Panc1 (cell line): ENCODE measurements at regions not wholly inside any gene's neighbourhood (a gene's known extent, or its start where the extent isn't known, plus 50 kb on each side); places are given as distances from the start of the nearest gene placed in this dataset.

Source experiments
- ATAC-seq: fragments of 200-7000 bp; cut with Tn5 transposase; 2 replicates; pipeline ENCODE4 v1.9.1; 2020; ENCODE audit warnings: mild to moderate bottlenecking, moderate library complexity
- BruUV-seq: library from RNA; stranded (reverse); fragments of 400-500 nt; replicated peaks from 2 replicates; lab custom pipeline; 2021; lab: Mats Ljungman, UMichigan
- CTCF ChIA-PET: fragments of 300-600 bp; sonication (Branson Sonifier 250); formaldehyde crosslinking; loops from one replicate; lab custom pipeline; 2022; ENCODE audit warnings: antibody characterized with exemption; lab: Charles Lee
- POLR2A ChIA-PET: fragments of 300-600 bp; sonication (Branson Sonifier 250); formaldehyde crosslinking; loops from one replicate; lab custom pipeline; 2022; ENCODE audit warnings: antibody characterized with exemption; lab: Charles Lee
- DNase-seq: peaks from one replicate; pipeline ENCODE4 v3.0.0-alpha.2; 2010; ENCODE audit warnings: low read depth, low spot score
- H3K27ac ChIP-seq: 2 replicates; pipeline ENCODE4 v1.5.1; 2011; ENCODE audit warnings: mild to moderate bottlenecking, low read length, inconsistent platforms
- H3K27me3 ChIP-seq: fragments of 200-500 bp; sonication (Bioruptor generic); 2 replicates; pipeline ENCODE4 v1.6.0; 2014; ENCODE audit warnings: low read length, inconsistent platforms; ENCODE audit not compliant: control insufficient read depth, insufficient read depth
- H3K36me3 ChIP-seq: fragments of 200-500 bp; sonication (Bioruptor generic); 2 replicates; pipeline ENCODE4 v1.5.1; 2014; ENCODE audit warnings: inconsistent platforms, mild to moderate bottlenecking, low read length, moderate library complexity; ENCODE audit not compliant: control insufficient read depth, insufficient read depth
- H3K4me1 ChIP-seq: 2 replicates; pipeline ENCODE4 v1.5.1; 2011; ENCODE audit warnings: inconsistent platforms, mild to moderate bottlenecking, low read length, moderate library complexity; ENCODE audit not compliant: control insufficient read depth, insufficient read depth
- H3K4me3 ChIP-seq, 2 experiments: 2 replicates each; pipeline ENCODE4 v1.5.1; 2011 to 2012; ENCODE audit warnings: low read depth in 2 of 2, low read length in 2 of 2, mild to moderate bottlenecking in 2 of 2, inconsistent platforms in 1 of 2, moderate library complexity in 1 of 2
- H3K9me3 ChIP-seq: fragments of 200-500 bp; sonication (Bioruptor generic); 2 replicates; pipeline ENCODE4 v1.5.1; 2014; ENCODE audit warnings: low read depth, mild to moderate bottlenecking, inconsistent platforms, low read length, moderate library complexity; ENCODE audit not compliant: control insufficient read depth, insufficient read depth
- POLR2AphosphoS5 ChIP-seq: IDR thresholded peaks from 2 replicates; pipeline ENCODE4 v1.6.1; 2012; ENCODE audit warnings: mild to moderate bottlenecking, low read depth, low read length, moderate library complexity
- in situ Hi-C: cut with HindIII; loops from 2 replicates; pipeline ENCODE4 v1.10.0; 2016; ENCODE audit warnings: low sequenced_read_pairs, low pct_unique_long_range_greater_than_20kb
- intact Hi-C: fragments of 100-400 bp; cut with micrococcal nuclease; formaldehyde crosslinking; loops from one replicate; pipeline ENCODE4 v1.10.0; 2022; ENCODE audit not compliant: unreplicated experiment

DNA sequence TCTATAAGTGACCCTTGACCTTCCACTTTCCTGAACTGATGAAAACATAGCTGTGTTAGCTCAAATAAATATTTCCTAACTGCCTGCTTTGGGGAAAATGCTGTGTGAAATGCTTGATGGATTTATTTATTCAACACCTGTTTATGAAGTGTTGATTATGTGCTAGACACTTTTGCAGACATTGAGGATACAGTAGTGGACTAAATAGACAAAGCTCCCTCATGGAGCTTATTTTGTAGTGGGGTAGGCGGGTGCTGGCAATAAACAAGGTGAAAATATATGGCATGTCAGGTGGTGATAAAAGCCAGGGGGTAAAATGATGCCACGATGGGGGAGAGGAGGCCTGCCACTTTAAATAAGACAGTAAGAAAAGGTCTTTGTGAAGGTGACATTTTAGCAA lies 50.2 kb upstream of the TLR3 start:
- Histone ChIP-seq H3K4me3 (no peak overlapping the region), H3K27ac (no peak overlapping the region), H3K9me3 (no peaks in the 10 kb centered on the region), H3K4me1 (no peaks in the 10 kb centered on the region), H3K36me3 (no peaks in the 10 kb centered on the region), H3K27me3 (no peaks in the 10 kb centered on the region)
- BruUV-seq: no TSS peak
- TF ChIP-seq POLR2AphosphoS5: no peak
- in situ Hi-C loops: no loop called here
- CTCF ChIA-PET: no interaction called here
- intact Hi-C loops: no loop called here
- ATAC-seq (no peak), DNase-seq (no peak)
- POLR2A ChIA-PET: interaction anchor here (0.5 to 0.7 kb wide), 2 partner anchors 446 to 575 kb away, joined by 11 to 12 read pairs; no protein-coding TSS in a partner anchor
